ENCODE measurements at regions not wholly inside any gene's neighbourhood (a gene's known extent, or its start where the extent isn't known, plus 50 kb on each side); places are given as distances from the start of the nearest gene placed in this dataset.

DNA sequence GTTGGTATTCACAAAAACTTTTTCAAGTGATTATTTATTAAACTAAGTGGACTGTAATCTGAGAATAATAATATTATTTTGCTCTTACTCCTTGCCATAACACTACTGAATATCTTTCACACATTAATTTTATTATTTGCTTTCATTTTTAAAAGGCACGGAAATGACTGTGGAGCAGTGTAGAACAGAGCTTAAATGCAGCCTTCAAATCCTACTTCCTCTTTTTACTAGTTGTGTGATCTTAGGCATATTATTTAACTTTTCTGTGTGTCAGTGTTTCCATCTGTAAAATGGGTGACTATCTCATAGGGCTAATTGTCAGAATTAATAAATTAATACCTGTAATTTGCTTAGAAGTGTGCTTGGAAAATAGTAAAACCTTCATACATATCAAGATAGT is 55.5 kb upstream of the SLC8A1 start:
- no peak for DNase-seq

DNA sequence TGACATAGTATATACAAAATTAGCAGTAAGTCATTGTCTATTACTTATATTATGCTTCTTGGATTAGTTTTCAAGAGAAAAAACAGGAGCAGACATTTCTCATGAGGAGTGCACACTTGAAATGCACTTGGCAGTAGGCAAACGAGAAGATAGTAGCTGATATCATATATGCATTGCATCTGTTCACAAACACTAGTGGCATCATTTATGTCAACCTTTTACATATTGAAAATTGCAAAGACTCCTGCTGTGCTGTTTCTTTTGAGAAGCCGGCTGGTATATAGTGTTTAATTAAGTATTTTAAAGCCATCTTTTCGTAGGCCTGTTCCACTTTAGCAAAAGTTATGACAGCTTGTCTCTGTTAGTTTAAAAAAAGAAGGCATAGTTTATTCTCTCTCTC is 58.4 kb upstream of the SLC8A1 start:
- DNase-seq = no peak

DNA sequence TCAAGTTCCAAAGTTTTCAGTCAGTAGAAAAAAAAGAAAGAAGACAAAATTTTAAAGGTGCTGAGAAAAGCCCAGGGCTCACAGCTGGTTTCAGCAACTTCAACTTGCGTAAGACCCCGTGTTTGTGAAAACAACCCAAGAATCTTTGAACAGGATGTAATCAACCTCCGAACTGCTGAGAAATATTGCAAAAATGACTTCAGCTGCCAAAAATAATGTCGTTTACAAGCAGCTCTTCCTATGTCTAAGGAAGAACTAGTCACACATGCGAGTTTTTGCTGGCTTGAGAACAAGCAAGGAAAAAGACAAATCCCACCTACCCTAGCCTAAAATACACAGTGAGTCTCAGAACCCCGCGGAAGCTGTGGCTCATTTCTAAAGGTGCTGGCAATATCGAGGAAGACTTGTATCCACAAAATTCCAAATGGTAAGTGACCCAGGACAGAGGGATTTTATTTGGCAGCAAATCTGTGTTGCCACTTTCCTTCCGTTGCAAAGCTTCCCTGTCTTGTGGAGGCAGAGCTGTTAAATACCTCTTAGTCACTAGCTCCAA is 59.8 kb upstream of the SLC8A1 start:
- no peak for DNase-seq

DNA sequence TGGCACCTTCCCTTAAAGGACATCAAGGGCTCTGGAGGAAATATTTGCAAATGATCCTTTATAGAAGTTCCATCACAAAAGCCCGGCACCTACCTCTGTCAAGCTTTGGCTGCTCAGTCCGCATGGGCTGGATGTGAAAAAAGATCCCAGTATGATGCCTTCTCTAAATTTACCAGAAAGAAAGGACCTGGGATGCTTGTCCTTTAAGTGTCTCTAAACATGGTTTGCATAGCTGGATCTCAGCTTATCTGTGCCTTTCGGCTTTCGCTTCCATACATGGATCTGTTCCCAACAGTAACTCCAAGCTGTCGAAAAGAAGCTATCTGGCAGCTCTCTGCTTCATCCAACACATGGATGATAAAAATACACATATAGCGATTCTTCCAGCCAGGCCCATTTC is 60.4 kb upstream of the SLC8A1 start:
- DNase-seq = no peak

DNA sequence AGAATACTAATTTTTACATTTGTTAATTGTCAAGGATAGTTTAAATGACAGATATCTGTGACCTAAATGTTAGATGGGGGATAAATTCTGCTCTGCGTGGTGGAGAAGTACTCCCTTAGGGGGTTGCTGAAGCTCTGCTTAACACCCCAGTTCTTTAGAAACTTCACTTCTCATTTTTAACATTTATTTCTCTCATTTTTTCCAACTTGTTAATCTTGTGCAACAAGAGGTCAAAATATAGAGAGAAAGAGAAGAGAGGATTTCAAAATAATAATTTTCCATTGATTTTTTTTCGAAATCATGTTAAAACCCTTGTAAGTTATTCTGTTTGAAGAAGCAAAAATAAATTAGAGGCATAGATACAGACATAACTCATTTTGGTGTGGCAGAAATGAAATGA is 61.3 kb upstream of the SLC8A1 start:
- DNase-seq = no peak

DNA sequence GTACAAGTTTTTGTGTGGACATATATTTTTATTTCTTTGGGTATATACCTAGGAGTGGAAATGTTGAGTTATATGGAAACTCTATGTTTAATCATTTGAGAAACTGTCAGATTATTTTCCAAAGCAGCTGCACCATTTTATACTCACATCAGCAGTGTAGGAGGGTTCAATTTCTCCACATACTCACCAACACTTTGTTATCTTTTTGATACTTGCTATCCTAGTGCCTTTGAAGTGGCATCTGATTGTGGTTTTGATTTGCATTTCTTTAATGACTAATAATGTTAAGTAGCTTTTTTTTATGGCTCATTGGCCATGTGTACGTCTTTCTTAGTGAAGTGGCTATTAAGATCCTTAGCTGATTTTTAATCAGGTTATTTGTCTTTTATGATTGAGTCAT is 64.7 kb upstream of the SLC8A1 start:
- DNase-seq = no peak

DNA sequence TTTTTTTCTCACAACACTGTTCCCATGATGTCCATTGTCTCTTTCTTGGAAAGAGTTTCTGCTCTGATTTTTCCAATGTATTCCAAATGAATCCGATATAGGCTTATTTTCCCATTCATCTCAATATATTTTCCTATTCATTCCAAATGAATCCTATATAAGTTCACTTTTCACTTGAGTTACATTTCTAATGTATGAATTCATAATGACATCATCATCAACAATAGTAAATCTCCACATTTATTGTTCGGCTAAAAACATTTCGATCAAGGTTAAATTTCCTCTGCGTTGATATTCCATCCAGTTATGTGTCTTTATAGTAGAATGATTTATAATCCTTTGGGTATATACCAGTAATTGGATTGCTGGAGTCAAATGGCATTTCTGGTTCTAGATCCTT is 76.7 kb upstream of the SLC8A1 start:
- DNase-seq = no peak

DNA sequence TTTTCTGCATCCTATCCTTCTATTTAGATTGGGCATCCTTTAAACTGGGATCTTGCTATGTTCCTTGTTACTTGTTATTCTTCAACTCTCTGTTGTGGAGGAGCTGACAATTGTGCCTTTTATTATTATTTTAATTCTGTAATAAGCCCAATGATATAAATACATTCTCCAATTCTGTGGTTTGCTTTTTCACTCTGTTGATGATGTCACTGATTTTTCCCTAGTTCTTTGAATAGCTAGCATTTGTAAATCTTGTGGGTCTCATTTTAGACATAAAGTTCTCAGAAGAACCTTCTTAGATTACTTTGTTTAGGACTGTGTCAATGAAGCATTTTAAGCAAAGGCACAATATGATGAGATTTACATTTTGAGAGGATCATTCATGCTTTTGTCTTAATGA is 79.5 kb upstream of the SLC8A1 start:
- DNase-seq = no peak

DNA sequence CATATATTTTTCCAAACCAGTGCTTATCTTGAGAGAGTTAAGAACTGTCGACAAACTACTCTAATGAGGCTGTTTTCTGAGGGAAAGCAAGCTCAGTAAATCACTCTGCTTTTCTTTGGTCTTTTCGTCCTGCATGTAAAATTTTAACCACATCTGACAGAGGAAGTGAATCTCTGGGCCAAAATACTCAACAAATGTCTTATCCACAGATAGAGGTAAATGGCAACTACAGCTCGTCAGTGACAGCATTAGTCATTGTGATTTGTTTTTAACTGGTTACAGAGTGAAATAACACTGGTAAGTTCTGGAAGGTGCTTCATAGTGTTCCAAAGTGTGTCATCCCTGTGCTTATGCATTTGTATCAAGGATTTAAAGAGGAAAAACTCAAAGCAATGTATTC is 82.6 kb upstream of the SLC8A1 start:
- no peak for DNase-seq

DNA sequence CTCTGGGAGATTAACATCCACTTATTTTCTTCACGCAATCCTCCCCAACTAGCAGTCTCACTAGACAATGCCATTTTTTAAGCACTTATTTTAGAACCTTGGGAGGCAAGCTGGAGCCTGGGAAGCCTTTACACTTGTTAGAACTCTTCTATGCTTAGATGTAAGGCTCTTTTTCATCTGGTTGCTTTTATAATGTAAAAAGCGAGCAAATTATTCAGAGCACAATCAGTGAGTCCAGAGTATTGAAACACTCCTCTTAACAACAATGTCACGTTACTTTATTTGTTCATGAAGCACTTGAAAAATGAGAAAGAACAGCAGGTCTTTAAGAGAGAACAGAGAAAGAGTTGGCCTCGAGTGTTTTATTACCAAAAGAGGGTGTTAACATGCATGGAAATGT is 84.1 kb upstream of the SLC8A1 start:
- no peak for DNase-seq

DNA sequence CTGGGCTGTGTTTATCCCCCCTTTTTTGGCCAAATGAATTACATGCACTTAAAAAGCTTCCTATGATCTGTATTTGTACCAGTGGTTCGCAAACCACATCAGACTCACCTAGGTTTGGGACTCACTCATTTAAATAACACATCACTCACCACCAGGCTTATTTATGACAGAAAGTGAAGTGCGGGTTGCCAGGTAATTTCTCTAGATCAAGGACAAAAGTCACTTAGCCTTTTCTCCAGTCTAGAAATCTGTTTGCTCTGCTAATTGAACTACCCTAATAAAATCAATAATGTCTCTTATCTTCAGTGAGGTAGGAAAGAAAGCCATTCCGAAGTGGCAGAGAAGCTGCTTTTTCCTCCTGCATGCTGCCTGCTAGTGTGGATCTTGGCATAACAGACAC is 88.1 kb upstream of the SLC8A1 start:
- no peak for DNase-seq

DNA sequence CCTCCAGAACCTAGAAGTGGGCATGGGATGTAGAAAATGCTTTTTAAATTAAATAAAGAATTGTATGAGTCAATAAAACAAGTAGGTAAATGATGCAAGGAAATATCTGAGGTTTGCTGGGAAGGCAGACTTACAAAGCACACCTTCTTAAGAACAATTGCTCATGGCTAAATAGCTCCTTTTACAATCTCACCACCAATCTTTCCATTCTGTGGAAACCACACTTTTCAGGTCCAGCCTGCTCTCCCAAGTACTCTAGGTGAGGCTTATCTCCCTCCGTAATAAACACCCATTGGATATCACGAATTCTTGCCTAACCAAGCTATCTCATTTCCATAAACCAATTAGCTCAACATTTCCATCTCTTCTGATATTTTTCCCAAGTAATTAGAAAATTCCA is 91.5 kb upstream of the SLC8A1 start:
- no peak for DNase-seq

DNA sequence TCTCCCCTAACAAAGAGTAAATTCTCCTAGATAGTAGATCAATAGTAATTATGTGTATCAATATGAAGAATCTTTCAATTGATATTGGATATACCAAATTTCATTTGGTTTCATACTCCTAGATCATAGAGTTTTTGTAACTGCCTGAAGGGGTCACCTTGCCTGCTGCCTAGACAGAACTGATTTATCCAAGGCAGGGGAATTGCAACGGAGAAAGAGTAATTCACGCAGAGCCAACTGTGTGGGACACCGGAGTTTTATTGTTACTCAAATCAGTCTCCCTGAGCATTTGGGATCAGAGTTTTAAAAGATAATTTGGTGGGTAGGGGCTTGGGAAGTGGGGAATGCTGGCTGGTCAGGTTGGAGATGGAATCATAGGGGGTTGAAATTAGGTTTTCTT is 92.2 kb upstream of the SLC8A1 start:
- DNase-seq = no peak

DNA sequence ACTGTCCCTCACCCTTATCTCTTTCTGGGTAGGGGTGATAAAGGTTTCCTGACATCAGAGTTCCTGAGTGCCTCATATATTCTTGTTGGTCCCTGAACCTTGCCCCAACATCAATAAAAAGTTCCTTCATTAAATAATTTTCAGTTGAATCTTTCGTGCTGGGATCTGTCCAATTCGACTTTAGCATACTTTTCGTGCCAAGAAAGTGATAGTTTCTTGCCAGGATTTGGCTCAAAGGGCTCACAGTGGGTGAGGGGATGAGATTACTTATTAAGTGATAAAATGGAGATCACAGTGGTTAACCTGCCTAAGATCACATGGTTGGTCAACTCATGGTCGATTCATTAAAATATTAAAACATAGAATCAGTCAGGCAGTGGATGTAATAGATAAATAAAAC is 93.8 kb upstream of the SLC8A1 start:
- DNase-seq = no peak

DNA sequence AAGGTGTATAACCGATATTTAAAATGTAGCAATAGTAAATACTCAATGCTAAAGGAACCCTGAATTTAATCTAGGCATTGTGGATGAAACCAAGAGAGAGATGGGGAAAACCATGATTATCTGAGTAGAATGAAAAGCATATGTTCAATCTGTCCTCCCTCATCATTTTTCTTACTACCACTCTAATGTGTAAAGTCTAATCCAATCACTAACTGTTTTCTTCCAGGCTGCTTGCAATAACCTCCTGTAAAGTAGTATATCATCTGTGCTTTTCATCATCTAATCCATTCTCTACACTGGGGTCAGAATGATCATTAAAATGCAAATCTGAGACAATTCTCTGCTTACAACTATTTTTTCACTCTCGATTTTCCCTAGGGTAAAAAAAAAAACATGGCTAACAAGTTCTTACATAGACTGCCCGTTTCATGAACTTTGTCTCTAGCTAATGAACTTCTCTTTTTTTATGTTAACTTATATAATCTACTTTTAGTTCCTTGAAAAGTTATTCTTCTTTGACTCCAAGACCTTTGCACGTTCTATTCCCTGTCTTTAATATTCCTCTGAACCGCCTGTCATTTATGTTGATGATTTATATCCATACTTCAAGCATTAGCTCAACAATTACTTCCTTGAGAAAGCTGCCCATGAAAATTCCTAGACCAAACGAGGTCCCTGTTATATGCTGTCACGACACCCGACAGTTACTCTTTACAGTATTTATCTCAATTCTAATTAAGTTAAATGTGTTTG is 94.7 kb upstream of the SLC8A1 start:
- DNase-seq = no peak

DNA sequence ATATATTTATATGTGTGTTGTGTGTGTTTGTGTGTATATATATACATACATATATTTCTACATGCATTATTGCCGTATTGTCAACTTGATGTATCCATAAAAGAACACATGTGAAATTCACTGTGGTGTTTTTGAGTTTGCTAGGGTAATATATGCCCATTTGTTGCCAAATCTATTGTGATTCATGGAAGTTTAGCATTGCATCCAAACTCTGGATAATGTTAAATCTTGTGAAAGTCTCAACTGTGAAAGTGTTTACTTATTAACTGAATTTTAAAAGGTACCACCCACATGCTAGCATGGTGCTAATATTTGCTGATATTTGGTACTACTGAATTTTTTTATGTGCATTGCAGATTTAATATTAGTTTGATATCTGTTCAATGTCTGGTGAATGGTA is 96.6 kb upstream of the SLC8A1 start:
- DNase-seq = no peak

DNA sequence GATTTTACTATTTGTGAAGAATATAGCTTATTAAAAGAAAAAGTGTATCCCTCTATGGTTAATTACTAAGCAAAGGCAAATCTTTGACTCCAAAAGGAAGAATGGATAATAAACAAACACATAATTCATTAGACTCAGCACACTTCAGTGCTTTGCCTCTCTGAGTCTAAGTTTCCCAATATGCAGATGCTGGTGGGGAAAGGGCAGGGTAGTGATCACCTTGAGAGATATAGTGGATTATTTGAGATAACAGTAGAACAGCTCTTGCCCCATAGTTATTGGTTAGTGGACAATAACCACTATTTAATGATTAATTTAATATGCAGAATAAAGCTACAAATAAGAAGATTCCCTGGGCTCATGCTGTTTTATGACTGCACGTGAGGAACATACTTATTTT is 98.2 kb upstream of the SLC8A1 start:
- no peak for DNase-seq

DNA sequence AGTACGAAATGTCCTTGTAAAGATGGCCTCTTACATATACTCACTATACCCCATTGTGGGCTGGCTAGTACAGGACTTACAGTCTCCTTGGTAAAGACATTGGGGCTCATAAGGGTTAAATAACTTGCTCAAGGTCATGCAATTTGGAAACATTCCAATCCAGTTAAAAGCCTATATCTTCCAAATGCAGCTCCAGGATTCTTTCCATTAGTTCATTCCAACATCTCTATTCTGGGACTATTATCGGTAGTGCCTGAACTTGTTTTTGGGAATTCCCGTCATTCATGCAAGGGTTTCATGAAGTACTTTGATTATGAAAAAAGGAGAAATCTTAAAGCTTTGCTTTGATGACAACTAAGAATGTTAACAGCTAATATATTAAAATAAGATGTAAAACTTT is 99.2 kb upstream of the SLC8A1 start:
- DNase-seq = no peak

DNA sequence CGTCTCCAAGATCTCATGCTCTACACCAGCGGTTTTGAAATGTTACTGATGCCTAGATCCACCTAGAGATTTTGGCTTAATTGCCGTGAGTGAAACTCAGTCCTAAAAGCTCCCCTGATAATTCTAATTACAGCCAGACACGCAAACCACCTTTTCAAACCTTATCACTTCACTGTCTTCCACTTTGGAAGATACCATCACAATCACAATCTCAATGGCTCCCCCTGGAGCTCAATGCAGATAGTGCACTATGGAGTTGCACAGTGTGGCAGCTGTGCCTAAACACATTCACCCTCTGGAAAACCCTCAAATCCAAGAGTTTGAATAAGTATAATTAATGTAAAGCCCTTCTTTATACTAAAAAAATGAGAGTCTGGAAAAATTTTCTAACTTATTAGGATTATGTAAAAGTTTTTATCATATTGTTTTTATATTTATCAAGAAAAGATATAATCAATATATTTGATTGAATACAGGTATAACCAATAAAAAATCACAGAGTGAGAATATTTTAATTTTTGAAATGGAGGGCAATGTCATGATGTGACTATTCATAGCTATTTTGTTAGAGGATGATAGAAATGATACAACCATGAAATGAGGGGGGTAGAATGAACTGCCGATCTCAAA is 102.9 kb upstream of the SLC8A1 start:
- DNase-seq = peak; percentile 27

DNA sequence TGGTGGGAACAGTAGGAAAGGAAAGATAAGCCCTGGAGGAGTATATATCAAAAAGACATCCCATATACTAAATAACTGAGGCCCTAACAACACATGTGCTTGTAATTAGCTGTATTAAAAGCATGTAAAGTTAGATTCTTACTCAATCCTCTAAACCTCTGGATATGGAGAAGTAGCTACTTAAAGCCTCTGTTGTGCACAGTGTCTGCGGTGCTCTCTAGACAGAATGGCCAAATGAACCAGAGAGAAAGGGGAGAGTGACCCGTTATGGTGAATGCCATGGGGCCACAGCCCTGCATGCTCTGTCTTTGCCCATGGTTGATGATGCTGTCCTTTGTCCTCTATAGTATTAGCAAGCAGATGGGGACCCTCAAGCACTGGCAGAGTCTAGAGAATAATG is 104.4 kb upstream of the SLC8A1 start:
- DNase-seq = no peak

DNA sequence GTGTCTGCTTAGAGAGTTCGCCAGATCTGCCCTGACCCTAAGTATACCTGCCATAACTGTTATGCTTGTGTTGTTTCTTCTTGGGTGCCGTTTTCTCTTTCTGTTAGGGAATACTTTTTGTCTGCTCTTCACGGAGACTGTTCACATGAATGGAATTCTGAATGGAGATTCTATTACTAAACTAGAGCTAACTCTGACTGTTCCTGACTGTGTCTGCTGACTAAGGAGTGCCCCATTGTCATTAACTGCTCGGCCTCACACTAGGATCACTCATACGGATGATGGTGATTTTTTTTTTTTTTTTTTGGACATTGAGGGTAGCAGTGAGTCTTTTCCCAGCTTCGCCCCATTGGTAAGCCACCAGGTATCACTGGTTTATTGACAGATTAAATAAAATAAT is 104.8 kb upstream of the SLC8A1 start:
- no peak for DNase-seq

DNA sequence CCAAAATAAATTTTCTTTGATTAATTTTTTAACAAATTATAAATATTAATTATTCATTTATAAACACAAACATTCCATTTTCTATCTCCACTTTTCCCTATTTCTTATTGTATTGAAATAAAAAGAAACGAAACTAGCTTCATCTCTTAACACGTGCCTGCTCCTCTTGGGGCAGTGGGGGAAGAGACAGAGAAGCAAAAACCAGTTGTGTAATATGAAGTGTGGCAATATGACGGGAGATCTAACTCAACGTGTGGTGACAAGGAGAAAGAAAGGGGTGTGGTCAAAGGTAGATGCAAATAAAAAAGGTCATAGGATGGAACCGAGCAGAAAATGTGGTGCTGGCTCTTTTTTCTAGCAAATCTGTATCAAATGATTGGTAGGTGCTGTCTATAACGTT is 106.9 kb upstream of the SLC8A1 start:
- no peak for DNase-seq

DNA sequence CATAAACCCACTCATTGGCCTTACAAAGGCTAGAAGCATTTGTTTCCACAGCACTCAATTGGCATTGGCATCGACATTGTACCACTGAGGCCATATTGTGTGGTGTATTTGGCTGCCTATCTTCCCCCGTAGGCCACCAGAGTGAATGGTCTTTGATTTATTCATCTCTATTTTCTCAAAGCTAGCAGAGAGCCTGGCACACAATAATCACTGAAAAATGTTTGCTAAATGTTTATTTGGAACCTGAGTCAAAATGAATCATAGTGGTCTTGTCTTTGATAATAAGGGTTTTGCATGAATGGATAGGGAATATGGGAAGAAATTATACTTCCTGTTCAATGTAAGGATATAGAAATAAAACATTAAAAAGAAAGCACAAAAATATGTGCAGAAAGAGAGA is 107.3 kb upstream of the SLC8A1 start:
- no peak for DNase-seq

DNA sequence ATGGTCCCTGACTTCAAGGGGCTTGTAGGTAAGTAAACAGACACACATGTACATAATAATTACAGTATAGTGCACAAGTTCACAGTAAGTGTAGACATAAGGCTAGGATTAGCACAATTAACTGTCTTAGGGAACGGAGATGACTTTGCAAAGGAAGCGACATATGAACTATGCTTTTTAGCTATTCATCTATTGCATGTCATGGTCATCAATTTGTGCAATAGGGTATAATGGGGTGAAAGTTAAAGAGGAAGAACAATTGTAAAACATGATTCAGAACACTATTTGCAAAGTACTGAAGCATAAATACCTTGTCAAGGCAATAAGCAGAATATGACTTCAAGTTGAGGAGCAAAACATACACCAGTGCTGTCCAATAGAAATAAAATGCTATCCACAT is 112.3 kb upstream of the SLC8A1 start:
- DNase-seq = no peak

DNA sequence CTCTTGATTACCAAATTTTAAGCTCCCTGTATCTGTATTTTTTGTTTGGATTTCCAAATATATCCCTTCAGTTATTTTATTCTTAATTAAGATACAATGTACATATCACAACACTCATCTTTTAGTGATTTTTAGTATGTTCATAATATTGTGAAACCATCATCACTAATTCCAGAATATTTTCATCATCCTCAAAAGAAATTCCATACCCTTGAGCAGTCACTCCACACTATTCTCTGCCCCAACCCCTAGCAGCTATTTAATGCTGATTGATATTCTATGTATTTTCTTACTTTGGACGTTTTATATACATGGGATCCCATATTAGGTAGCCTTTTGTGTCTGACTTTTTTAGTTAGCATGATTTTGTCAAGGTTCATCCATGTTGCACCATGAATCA is 127.4 kb upstream of the SLC8A1 start:
- no peak for DNase-seq

Measured in CD4-positive, alpha-beta T cell treated with Interleukin-17A for 4 hours (primary cell).